ENCODE measurements at regions not wholly inside any gene's neighbourhood (a gene's known extent, or its start where the extent isn't known, plus 50 kb on each side); places are given as distances from the start of the nearest gene placed in this dataset.
"Not testable (repeated sequence)": the region's sequence is repeated elsewhere in the genome, so short reads cannot be mapped to it uniquely, and the experiment has no call there.

GRCh38 chr7:104956753-104957450 lies 57.1 kb upstream of the KMT2E start:
- TF ChIP-seq POLR2A (IDR thresholded peaks at IDR 0.05) (no peak), CTCF (IDR thresholded peaks at IDR 0.05) (no peak), POLR2AphosphoS5 (IDR thresholded peaks at IDR 0.05) (peak; percentile 21)
- H3K9me3 ChIP-seq = no peaks in the 10 kb centered on the region
- no peak for DNase-seq (ENCODE audit: low spot score)
- peak overlapping the region; percentile 49 to 57 for H3K27ac ChIP-seq
- H3K27me3 ChIP-seq (replicated peaks; ENCODE audit: insufficient read depth) = no peaks in the 10 kb centered on the region
- intact Hi-C loops (cut with DNase I) = no loop called here
- whole genome bisulfite sequencing = 33% methylated on average over 4 of the region's 4 CpGs
- H3K4me3 ChIP-seq = no peak overlapping the region
- H3K4me1 ChIP-seq (replicated peaks) = no peaks in the 10 kb centered on the region
- H3K36me3 ChIP-seq = no peaks in the 10 kb centered on the region

- H3K4me3 ChIP-seq = no peak overlapping the region
- intact Hi-C loops (cut with DNase I) = no loop called here
- H3K27ac ChIP-seq = peak overlapping the region in 1 of 2 donors; percentile 52
- H3K4me1 ChIP-seq (replicated peaks) = no peaks in the 10 kb centered on the region
- WGBS = 35% methylated on average over 3 of the region's 3 CpGs
- DNase-seq (ENCODE audit: low spot score) = no peak
- H3K36me3 ChIP-seq = no peaks in the 10 kb centered on the region
- TF ChIP-seq CTCF (IDR thresholded peaks at IDR 0.05) (no peak), POLR2AphosphoS5 (IDR thresholded peaks at IDR 0.05) (peak; percentile 19)
- no peaks in the 10 kb centered on the region for H3K27me3 ChIP-seq (replicated peaks; ENCODE audit: insufficient read depth)
- H3K9me3 ChIP-seq = no peaks in the 10 kb centered on the region
These were observed 55.6 kb upstream of the KMT2E start for GRCh38 chr7:104958371-104958865.

- H3K36me3 ChIP-seq; H3K27me3 ChIP-seq (replicated peaks; ENCODE audit: insufficient read depth); H3K4me3 ChIP-seq; H3K9me3 ChIP-seq; H3K4me1 ChIP-seq (replicated peaks); intact Hi-C loops (cut with DNase I); H3K27ac ChIP-seq; DNase-seq (ENCODE audit: low spot score): not testable (repeated sequence)
- WGBS = 53% methylated on average over 2 of the region's 2 CpGs
These were observed 54.5 kb upstream of the KMT2E start for GRCh38 chr7:104959483-104959882.

- Histone ChIP-seq H3K4me3 (no peak overlapping the region), H3K27ac (peak overlapping the region; percentile 45 to 53), H3K9me3 (no peaks in the 10 kb centered on the region), H3K36me3 (no peaks in the 10 kb centered on the region), H3K27me3 (replicated peaks; ENCODE audit: insufficient read depth) (no peaks in the 10 kb centered on the region), H3K4me1 (replicated peaks) (peaks cover 6% of the 10 kb centered on the region)
- intact Hi-C loops (cut with DNase I) = no loop called here
- peak; percentile 66 for DNase-seq (ENCODE audit: low spot score)
- 57% methylated on average over 2 of the region's 2 CpGs for WGBS
- TF ChIP-seq POLR2AphosphoS5 (IDR thresholded peaks at IDR 0.05) = peak; percentile 81
- no peak for TF ChIP-seq CTCF (IDR thresholded peaks at IDR 0.05)
- no peak for TF ChIP-seq POLR2A (IDR thresholded peaks at IDR 0.05)
These were observed 53.1 kb upstream of the KMT2E start for GRCh38 chr7:104960741-104961448.

GRCh38 chr7:104961821-104962220 lies 52.2 kb upstream of the KMT2E start:
- H3K4me3 ChIP-seq = no peak overlapping the region
- TF ChIP-seq POLR2A (IDR thresholded peaks at IDR 0.05) (no peak), CTCF (IDR thresholded peaks at IDR 0.05) (no peak), POLR2AphosphoS5 (IDR thresholded peaks at IDR 0.05) (no peak)
- H3K36me3 ChIP-seq = no peaks in the 10 kb centered on the region
- 94% methylated on average over 6 of the region's 6 CpGs for WGBS
- no peak for DNase-seq (ENCODE audit: low spot score)
- peaks cover 6% of the 10 kb centered on the region for H3K4me1 ChIP-seq (replicated peaks)
- H3K27ac ChIP-seq = peak overlapping the region; percentile 45 to 53
- no peaks in the 10 kb centered on the region for H3K27me3 ChIP-seq (replicated peaks; ENCODE audit: insufficient read depth)
- H3K9me3 ChIP-seq = no peaks in the 10 kb centered on the region
- intact Hi-C loops (cut with DNase I) = no loop called here
